A549 (cell line): ENCODE measurements at regions not wholly inside any gene's neighbourhood (a gene's known extent, or its start where the extent isn't known, plus 50 kb on each side); places are given as distances from the start of the nearest gene placed in this dataset.

ENCODE experiments used
- JUNB ChIP-seq: fragments of >200 bp; sonication (Bioruptor Twin); formaldehyde crosslinking; IDR thresholded peaks from 2 replicates; pipeline ENCODE4 v1.6.1; 2016
- PHF8 ChIP-seq: fragments of 200-600 bp; sonication (generic); IDR thresholded peaks from 2 replicates; pipeline ENCODE4 v1.6.1; 2016; ENCODE audit warnings: low read depth, mild to moderate bottlenecking, antibody characterized with exemption, moderate library complexity, borderline replicate concordance
- POLR2A ChIP-seq: IDR thresholded peaks from 2 replicates; pipeline ENCODE4 v1.6.1; 2012; ENCODE audit warnings: mild to moderate bottlenecking, low read length
- POLR2AphosphoS2 ChIP-seq: conservative IDR thresholded peaks from 2 replicates; pipeline ENCODE4 v1.6.1; 2012; ENCODE audit warnings: low read length, improper control_type of control experiment, inconsistent platforms
- RAD21 ChIP-seq, 2 experiments: fragments of >200 bp in 1 of 2; sonication (Bioruptor Twin) in 1 of 2; formaldehyde crosslinking in 1 of 2; IDR thresholded peaks in 1 of 2; conservative IDR thresholded peaks in 1 of 2; 2 replicates in 1 of 2; 3 replicates in 1 of 2; pipeline ENCODE4 v1.6.1; 2012 to 2018; ENCODE audit warnings: inconsistent platforms in 1 of 2
- TF ChIP-seq, protein P1 (sequence below): fragments of >200 bp; sonication (Bioruptor Twin); formaldehyde crosslinking; IDR thresholded peaks from 3 replicates; pipeline ENCODE4 v1.5.1; 2016
- TF ChIP-seq, protein P2 (sequence below): fragments of 450-650 bp; IDR thresholded peaks from 2 replicates; pipeline ENCODE4 v1.6.1; 2014; ENCODE audit warnings: antibody characterized with exemption

DNA sequence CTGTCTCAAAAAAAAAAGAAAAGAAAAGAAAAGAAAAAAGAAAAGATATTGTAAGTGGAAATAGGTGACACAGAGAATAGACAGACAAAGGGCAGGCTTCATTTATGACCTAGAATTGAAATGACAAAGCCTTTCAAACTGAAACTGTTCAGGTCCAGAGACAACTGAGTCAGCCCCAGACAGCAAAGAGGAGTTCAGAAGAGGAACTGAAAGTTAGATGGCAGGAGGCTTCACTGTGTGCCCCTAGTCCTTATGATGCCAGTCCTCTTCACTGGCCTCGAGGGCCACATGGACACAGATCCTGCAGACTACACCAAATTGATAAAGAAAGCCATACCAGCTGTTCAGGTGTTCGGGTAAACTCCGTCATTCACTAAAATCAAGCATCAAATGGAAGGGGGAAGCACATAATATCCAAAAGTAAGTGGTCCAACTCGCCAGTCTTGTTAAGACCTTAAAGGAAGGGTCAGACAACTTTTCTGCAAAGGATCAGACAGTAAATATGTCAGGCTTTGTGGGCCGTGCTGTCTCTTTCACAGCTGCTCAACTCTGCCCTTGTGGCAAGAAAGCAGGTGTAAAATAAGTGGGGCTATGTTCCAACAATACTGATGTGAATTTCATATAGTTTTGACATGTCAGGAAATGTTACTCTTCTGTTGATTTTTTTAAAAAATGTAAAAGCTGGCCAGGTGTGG is 231.9 kb upstream of the MGAT5 start:
- TF ChIP-seq, protein P1, sequence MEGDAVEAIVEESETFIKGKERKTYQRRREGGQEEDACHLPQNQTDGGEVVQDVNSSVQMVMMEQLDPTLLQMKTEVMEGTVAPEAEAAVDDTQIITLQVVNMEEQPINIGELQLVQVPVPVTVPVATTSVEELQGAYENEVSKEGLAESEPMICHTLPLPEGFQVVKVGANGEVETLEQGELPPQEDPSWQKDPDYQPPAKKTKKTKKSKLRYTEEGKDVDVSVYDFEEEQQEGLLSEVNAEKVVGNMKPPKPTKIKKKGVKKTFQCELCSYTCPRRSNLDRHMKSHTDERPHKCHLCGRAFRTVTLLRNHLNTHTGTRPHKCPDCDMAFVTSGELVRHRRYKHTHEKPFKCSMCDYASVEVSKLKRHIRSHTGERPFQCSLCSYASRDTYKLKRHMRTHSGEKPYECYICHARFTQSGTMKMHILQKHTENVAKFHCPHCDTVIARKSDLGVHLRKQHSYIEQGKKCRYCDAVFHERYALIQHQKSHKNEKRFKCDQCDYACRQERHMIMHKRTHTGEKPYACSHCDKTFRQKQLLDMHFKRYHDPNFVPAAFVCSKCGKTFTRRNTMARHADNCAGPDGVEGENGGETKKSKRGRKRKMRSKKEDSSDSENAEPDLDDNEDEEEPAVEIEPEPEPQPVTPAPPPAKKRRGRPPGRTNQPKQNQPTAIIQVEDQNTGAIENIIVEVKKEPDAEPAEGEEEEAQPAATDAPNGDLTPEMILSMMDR = no peak
- no peak for TF ChIP-seq PHF8
- no peak for TF ChIP-seq JUNB
- no peak for TF ChIP-seq POLR2A
- no peak for TF ChIP-seq RAD21 (conservative IDR thresholded peaks at IDR 0.05 in 1 of 2, IDR thresholded peaks at IDR 0.05 in 1 of 2)
- no peak for TF ChIP-seq POLR2AphosphoS2
- TF ChIP-seq, protein P2, sequence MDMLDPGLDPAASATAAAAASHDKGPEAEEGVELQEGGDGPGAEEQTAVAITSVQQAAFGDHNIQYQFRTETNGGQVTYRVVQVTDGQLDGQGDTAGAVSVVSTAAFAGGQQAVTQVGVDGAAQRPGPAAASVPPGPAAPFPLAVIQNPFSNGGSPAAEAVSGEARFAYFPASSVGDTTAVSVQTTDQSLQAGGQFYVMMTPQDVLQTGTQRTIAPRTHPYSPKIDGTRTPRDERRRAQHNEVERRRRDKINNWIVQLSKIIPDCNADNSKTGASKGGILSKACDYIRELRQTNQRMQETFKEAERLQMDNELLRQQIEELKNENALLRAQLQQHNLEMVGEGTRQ = no peak
